ENCODE measurements at regions not wholly inside any gene's neighbourhood (a gene's known extent, or its start where the extent isn't known, plus 50 kb on each side); places are given as distances from the start of the nearest gene placed in this dataset.

GRCh38 chr6:6376845-6377244, 56.4 kb upstream of the F13A1 start:
- DNase-seq, result no peak

GRCh38 chr6:6377621-6378020, 57.2 kb upstream of the F13A1 start:
- DNase-seq, result no peak

- DNase-seq, result no peak
Observed at GRCh38 chr6:6379573-6379972, 59.1 kb upstream of the F13A1 start.

- DNase-seq, result no peak
Observed at GRCh38 chr6:6384520-6384919, 64.1 kb upstream of the F13A1 start.

GRCh38 chr6:6386010-6386409, 65.5 kb upstream of the F13A1 start:
- no peak for DNase-seq

GRCh38 chr6:6390849-6391602, 70.6 kb upstream of the F13A1 start:
- DNase-seq, result no peak

GRCh38 chr6:6392214-6393068, 72.0 kb upstream of the F13A1 start:
- no peak for DNase-seq

GRCh38 chr6:6393069-6393529, 72.6 kb upstream of the F13A1 start:
- no peak for DNase-seq

- no peak for DNase-seq
Observed at GRCh38 chr6:6395581-6396197, 75.2 kb upstream of the F13A1 start.

GRCh38 chr6:6397842-6398241, 77.4 kb upstream of the F13A1 start:
- DNase-seq, result no peak

GRCh38 chr6:6399568-6399967, 79.1 kb upstream of the F13A1 start:
- no peak for DNase-seq

GRCh38 chr6:6401401-6401800, 80.9 kb upstream of the F13A1 start:
- no peak for DNase-seq

GRCh38 chr6:6402006-6402405, 81.5 kb upstream of the F13A1 start:
- no peak for DNase-seq

- no peak for DNase-seq
Observed at GRCh38 chr6:6402591-6402990, 82.1 kb upstream of the F13A1 start.

- no peak for DNase-seq
Observed at GRCh38 chr6:6405031-6405430, 84.6 kb upstream of the F13A1 start.

GRCh38 chr6:6405997-6406714, 85.7 kb upstream of the F13A1 start:
- no peak for DNase-seq

- no peak for DNase-seq
Observed at GRCh38 chr6:6406715-6407070, 86.2 kb upstream of the F13A1 start.

GRCh38 chr6:6407071-6407741, 86.7 kb upstream of the F13A1 start:
- no peak for DNase-seq

- DNase-seq, result no peak
Observed at GRCh38 chr6:6409397-6410030, 89.1 kb upstream of the F13A1 start.

GRCh38 chr6:6411115-6411514, 90.7 kb upstream of the F13A1 start:
- no peak for DNase-seq

GRCh38 chr6:6412221-6412620, 91.8 kb upstream of the F13A1 start:
- no peak for DNase-seq

GRCh38 chr6:6412700-6413099, 92.2 kb upstream of the F13A1 start:
- no peak for DNase-seq
